Thyroid gland (tissue), 4 donors: ENCODE measurements at regions not wholly inside any gene's neighbourhood (a gene's known extent, or its start where the extent isn't known, plus 50 kb on each side); places are given as distances from the start of the nearest gene placed in this dataset.
"Not testable (repeated sequence)": the region's sequence is repeated elsewhere in the genome, so short reads cannot be mapped to it uniquely, and the experiment has no call there.

Experiments
- DNase-seq, 2 donors: peaks; one replicate each; pipeline ENCODE4 v3.0.0-alpha.2; 2019
- H3K27ac ChIP-seq, 3 donors: fragments of 200-600 bp; sonication (generic); 1 replicate in 2 of 3; 2 replicates in 1 of 3; pipeline ENCODE4 v1.5.1; 2016 to 2019; ENCODE audit warnings: mild to moderate bottlenecking in 1 of 3, moderate library complexity in 1 of 3
- H3K27me3 ChIP-seq: fragments of 200-600 bp; sonication (generic); one replicate; pipeline ENCODE4 v1.5.1; 2019
- H3K36me3 ChIP-seq, 2 donors: fragments of 200-600 bp; sonication (generic); one replicate each; pipeline ENCODE4 v1.5.1; 2016 to 2019
- H3K4me1 ChIP-seq, 2 donors: fragments of 200-600 bp; sonication (generic); one replicate each; pipeline ENCODE4 v1.5.1; 2017 to 2019
- H3K4me3 ChIP-seq, 3 donors: fragments of 200-600 bp; sonication (generic); replicated peaks in 1 of 3; 1 replicate in 2 of 3; 2 replicates in 1 of 3; pipeline ENCODE4 v1.5.1; 2016; ENCODE audit warnings: mild to moderate bottlenecking in 1 of 3
- H3K9me3 ChIP-seq: fragments of 200-600 bp; sonication (generic); one replicate; pipeline ENCODE4 v1.5.1; 2017
- POLR2A ChIP-seq, 2 donors: fragments of 450-650 bp; IDR thresholded peaks; one replicate each; pipeline ENCODE4 v1.6.1; 2017; ENCODE audit warnings: antibody characterized with exemption in 2 of 2, mild to moderate bottlenecking in 2 of 2, moderate library complexity in 1 of 2
- WGBS, 2 donors: methylation state at CpG; one replicate each; pipeline ENCODE4 v1.1.5; 2017; 5-methylcytosine and 5-hydroxymethylcytosine counted together
- intact Hi-C: fragments of 100-400 bp; cut with DNase I; formaldehyde crosslinking; loops from one replicate; pipeline ENCODE4 v1.15.1; 2023
- TF ChIP-seq, protein P1 (sequence below), 6 experiments: fragments of 200-600 bp in 3 of 6; fragments of 450-650 bp in 3 of 6; sonication (generic) in 3 of 6; IDR thresholded peaks; one replicate each; pipeline ENCODE4 v1.5.1; 2016 to 2019; ENCODE audit warnings: antibody characterized with exemption in 6 of 6, mild to moderate bottlenecking in 2 of 6, inconsistent platforms in 1 of 6, moderate library complexity in 1 of 6

- intact Hi-C loops = no loop called here
- peak overlapping the region in 1 of 3 donors; percentile 5 for H3K27ac ChIP-seq
- 41 to 44% methylated on average over 12 of the region's 12 CpGs for WGBS, 2 donors
- no peaks in the 10 kb centered on the region for H3K9me3 ChIP-seq
- H3K4me3 ChIP-seq = no peak overlapping the region
- H3K27me3 ChIP-seq = no peaks in the 10 kb centered on the region
- H3K4me1 ChIP-seq = peaks cover 8 to 11% of the 10 kb centered on the region in 2 donors
- H3K36me3 ChIP-seq = no peaks in the 10 kb centered on the region
- TF ChIP-seq, protein P1, sequence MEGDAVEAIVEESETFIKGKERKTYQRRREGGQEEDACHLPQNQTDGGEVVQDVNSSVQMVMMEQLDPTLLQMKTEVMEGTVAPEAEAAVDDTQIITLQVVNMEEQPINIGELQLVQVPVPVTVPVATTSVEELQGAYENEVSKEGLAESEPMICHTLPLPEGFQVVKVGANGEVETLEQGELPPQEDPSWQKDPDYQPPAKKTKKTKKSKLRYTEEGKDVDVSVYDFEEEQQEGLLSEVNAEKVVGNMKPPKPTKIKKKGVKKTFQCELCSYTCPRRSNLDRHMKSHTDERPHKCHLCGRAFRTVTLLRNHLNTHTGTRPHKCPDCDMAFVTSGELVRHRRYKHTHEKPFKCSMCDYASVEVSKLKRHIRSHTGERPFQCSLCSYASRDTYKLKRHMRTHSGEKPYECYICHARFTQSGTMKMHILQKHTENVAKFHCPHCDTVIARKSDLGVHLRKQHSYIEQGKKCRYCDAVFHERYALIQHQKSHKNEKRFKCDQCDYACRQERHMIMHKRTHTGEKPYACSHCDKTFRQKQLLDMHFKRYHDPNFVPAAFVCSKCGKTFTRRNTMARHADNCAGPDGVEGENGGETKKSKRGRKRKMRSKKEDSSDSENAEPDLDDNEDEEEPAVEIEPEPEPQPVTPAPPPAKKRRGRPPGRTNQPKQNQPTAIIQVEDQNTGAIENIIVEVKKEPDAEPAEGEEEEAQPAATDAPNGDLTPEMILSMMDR (IDR thresholded peaks at IDR 0.05) = no peak
- no peak for TF ChIP-seq POLR2A (IDR thresholded peaks at IDR 0.05)
- DNase-seq = no peak
These were observed 211.2 kb downstream of the UQCRFS1 start for GRCh38 chr19:29001597-29002245.

GRCh38 chr19:29001141-29001581 is 211.8 kb downstream of the UQCRFS1 start:
- DNase-seq = peak; percentile 64 to 68
- WGBS, 2 donors = 9 to 28% methylated on average over 7 of the region's 7 CpGs
- Histone ChIP-seq H3K4me1 (peaks cover 8 to 11% of the 10 kb centered on the region in 2 donors), H3K4me3 (no peak overlapping the region), H3K27me3 (no peaks in the 10 kb centered on the region), H3K27ac (peak overlapping the region in 1 of 3 donors; percentile 5), H3K9me3 (no peaks in the 10 kb centered on the region), H3K36me3 (no peaks in the 10 kb centered on the region)
- intact Hi-C loops = no loop called here
- no peak for TF ChIP-seq POLR2A (IDR thresholded peaks at IDR 0.05)

DNA sequence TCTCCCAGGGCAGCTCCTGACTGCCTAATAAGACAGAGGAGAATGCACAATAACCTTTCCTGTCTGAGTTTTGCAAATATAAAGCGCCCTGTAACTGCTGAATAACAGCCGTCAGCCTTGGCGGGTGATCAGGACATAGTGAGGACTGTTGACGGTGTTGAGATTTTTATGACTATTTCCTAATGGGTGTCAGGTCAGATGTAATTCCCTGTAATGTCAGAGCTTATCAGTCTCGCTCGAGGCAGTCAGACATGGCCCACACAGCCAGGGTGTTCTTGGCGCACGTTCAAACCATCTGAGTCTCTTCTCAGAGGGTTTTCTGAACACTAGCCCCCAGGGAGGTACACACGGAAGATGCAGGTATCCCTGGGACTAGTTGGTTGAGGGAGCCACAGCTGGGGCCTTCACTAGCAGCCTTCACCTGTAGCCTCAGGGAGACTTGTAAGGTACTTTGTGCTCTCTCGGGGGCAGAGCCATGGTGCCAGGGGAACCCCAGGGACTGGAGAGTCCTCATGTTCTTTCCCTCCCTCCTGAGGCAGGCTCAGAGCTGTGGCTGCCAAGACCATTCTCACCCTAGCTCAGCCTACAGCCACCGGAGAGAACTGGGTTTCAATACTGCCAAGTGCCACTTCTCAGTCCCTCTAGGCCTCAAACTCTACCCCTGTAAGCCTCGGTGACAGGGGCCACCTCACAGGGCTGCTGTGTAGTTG is 213.1 kb downstream of the UQCRFS1 start:
- Histone ChIP-seq H3K4me3 (no peak overlapping the region), H3K9me3 (no peaks in the 10 kb centered on the region), H3K4me1 (peaks cover 8 to 11% of the 10 kb centered on the region in 2 donors), H3K27ac (no peak overlapping the region), H3K36me3 (no peaks in the 10 kb centered on the region), H3K27me3 (no peaks in the 10 kb centered on the region)
- 66 to 80% methylated on average over 9 to 10 of the region's 12 CpGs for WGBS, 2 donors
- intact Hi-C loops = no loop called here
- peak; percentile 19 to 29 for DNase-seq
- no peak for TF ChIP-seq POLR2A (IDR thresholded peaks at IDR 0.05)
- TF ChIP-seq, protein P1 (IDR thresholded peaks at IDR 0.05) = no peak

DNA sequence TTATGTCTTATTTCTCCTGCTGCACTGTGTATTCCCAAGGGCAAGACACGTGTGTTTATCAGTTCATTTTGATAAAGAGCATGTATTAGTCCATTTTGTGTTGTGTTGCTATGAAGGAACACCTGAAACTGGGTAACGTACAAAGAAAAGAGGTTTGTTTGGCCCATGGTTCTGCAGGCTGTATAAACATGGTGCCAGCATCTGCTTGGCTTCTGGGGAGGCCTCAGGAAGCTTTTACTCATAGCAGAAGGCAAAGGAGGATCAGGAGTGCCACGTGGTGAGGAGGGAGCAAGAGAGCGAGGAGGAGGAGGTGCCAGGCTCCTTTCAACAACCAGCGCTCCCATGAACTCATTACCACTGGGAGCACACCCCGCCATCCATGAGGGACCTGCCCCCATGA is 214.0 kb downstream of the UQCRFS1 start:
- peaks cover 8 to 11% of the 10 kb centered on the region in 2 donors for H3K4me1 ChIP-seq
- TF ChIP-seq, protein P1 (IDR thresholded peaks at IDR 0.05) = no peak
- no peak for TF ChIP-seq POLR2A (IDR thresholded peaks at IDR 0.05)
- 86 to 88% methylated on average over 6 of the region's 6 CpGs for WGBS, 2 donors

DNA sequence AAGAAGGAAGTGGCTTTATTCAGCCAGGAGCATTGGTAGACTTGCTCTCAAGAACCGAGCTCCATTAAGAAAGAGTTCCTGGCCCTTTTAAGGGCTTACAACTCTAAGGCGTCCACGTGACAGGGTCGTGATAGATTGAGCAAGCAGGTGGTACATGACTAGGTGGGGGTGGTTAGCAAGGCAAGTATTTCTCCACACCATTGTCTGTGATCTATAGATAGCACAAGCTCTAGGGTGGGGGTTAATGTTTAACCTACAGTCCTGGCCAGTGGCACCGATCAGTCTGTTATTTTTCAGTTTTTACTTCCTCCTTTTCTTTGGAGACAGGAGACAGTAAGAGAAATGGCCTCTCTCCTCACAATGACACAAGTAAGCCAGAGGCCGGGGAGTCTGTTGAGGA is 215.1 kb downstream of the UQCRFS1 start:
- 92 to 96% methylated on average over 6 of the region's 6 CpGs for WGBS, 2 donors
- H3K36me3 ChIP-seq, H3K4me3 ChIP-seq, H3K27me3 ChIP-seq, DNase-seq, H3K27ac ChIP-seq, intact Hi-C loops, H3K9me3 ChIP-seq: not testable (repeated sequence)
- H3K4me1 ChIP-seq = peaks cover 8 to 11% of the 10 kb centered on the region in 2 donors

More for the DNA sequence above, 214.0 kb downstream of the UQCRFS1 start:
- Histone ChIP-seq H3K36me3 (no peaks in the 10 kb centered on the region), H3K27ac (no peak overlapping the region), H3K4me3 (no peak overlapping the region), H3K27me3 (no peaks in the 10 kb centered on the region), H3K9me3 (no peaks in the 10 kb centered on the region)
- intact Hi-C loops = no loop called here
- no peak for DNase-seq

- DNase-seq = peak in 1 of 2 donors; percentile 5
- no peak overlapping the region for H3K27ac ChIP-seq
- 61% methylated on average over 5 of the region's 5 CpGs; no CpG with 5 or more reads in 1 of the 2 donors for WGBS, 2 donors
- H3K9me3 ChIP-seq = no peaks in the 10 kb centered on the region
- H3K4me3 ChIP-seq = no peak overlapping the region
- no peaks in the 10 kb centered on the region for H3K4me1 ChIP-seq
- H3K27me3 ChIP-seq = no peaks in the 10 kb centered on the region
- intact Hi-C loops = no loop called here
- no peak for TF ChIP-seq POLR2A (IDR thresholded peaks at IDR 0.05)
- TF ChIP-seq, protein P1 (IDR thresholded peaks at IDR 0.05) = no peak
- no peaks in the 10 kb centered on the region for H3K36me3 ChIP-seq
These were observed 222.4 kb downstream of the UQCRFS1 start for GRCh38 chr19:28990522-28990921.
